LNCAP (cell line): ENCODE measurements at regions not wholly inside any gene's neighbourhood (a gene's known extent, or its start where the extent isn't known, plus 50 kb on each side); places are given as distances from the start of the nearest gene placed in this dataset.

ENCODE experiments used
- CTCF ChIP-seq: fragments of 450-650 bp; IDR thresholded peaks from 2 replicates; pipeline ENCODE4 v1.5.1; 2017; ENCODE audit warnings: mild to moderate bottlenecking

- no peak for TF ChIP-seq CTCF
These were observed 262.2 kb downstream of the IRX2 start for GRCh38 chr5:2489306-2489705.

DNA sequence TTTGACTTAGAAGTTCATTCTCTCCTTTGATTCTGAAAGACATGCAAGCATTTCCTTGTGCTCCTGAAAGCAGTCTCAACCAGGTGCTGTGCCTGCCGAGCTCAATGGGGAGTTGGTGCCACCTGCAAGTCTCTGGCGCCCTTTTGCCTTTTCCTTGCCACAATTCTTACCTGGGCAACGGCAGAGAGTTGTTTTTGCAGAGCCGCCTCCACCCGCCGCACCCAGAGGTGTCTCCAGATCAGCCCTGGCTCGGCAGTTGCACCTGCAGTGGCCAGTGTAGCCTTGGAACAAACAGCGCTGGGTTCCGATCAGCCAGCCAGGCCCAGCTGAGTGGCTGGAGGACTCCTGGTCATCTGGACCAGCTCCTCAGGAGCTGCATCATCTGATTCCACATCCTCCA lies 262.9 kb downstream of the IRX2 start:
- TF ChIP-seq CTCF = no peak

GRCh38 chr5:2487152-2487763 lies 264.2 kb downstream of the IRX2 start:
- no peak for TF ChIP-seq CTCF

- no peak for TF ChIP-seq CTCF
These were observed 265.1 kb downstream of the IRX2 start for GRCh38 chr5:2486373-2486772.

DNA sequence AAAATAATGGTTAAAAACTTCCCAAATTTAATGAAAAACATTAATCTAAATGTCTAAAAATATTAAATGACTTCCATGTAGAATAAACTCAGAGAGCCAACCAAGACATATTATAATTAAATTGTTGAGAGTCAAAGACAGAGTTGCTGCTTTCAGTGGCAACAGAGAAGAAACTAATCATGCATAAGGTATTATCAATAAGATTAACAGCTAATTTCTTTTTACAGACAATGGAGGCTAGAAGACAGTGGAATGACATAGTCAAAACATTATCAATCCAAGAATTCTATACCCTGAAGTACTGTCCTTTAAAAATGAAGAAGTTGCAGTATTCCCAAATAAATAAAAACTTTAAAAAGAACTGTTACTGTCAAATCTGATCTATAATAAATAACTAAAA lies 268.7 kb downstream of the IRX2 start:
- no peak for TF ChIP-seq CTCF

- no peak for TF ChIP-seq CTCF
These were observed 270.6 kb downstream of the IRX2 start for GRCh38 chr5:2480871-2481270.

DNA sequence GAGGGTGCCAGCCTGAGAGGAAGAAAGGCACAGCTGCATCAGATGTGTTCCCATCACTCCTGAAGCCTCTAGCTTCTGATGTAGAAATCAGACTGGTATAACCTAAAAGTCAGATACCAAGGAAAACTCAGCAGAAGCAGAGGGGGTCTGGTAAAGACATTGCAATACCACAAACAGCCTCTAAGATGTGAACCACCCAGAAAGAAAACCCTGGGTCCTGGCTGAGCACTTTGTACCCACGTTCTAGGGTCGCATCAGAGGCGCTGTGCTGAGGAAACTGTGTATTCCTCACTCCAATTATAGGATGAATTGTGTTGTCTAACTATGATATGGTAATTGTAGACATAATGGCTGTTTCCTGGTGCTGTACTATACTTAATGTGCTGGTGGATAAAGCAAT lies 275.6 kb downstream of the IRX2 start:
- TF ChIP-seq CTCF = no peak

GRCh38 chr5:2472670-2473069 lies 278.8 kb downstream of the IRX2 start:
- TF ChIP-seq CTCF = no peak
